Ishikawa (cell line): ENCODE measurements at regions not wholly inside any gene's neighbourhood (a gene's known extent, or its start where the extent isn't known, plus 50 kb on each side); places are given as distances from the start of the nearest gene placed in this dataset.

Source experiments
- CEBPB ChIP-seq: IDR thresholded peaks from 2 replicates; pipeline ENCODE4 v1.6.1; 2012
- CREB1 ChIP-seq: IDR thresholded peaks from 2 replicates; pipeline ENCODE4 v1.6.1; 2012; ENCODE audit warnings: low read depth
- EP300 ChIP-seq: IDR thresholded peaks from 2 replicates; pipeline ENCODE4 v1.6.1; 2012; ENCODE audit warnings: borderline replicate concordance
- FOXM1 ChIP-seq: IDR thresholded peaks from 2 replicates; pipeline ENCODE4 v1.6.1; 2012; ENCODE audit warnings: low read depth, borderline replicate concordance
- NFIC ChIP-seq: IDR thresholded peaks from 2 replicates; pipeline ENCODE4 v1.6.1; 2012
- RAD21 ChIP-seq: IDR thresholded peaks from 2 replicates; pipeline ENCODE4 v1.6.1; 2012; ENCODE audit warnings: low read depth
- TAF1 ChIP-seq: IDR thresholded peaks from 2 replicates; pipeline ENCODE4 v1.6.1; 2012; ENCODE audit warnings: low read depth, mild to moderate bottlenecking
- TCF12 ChIP-seq: IDR thresholded peaks from 2 replicates; pipeline ENCODE4 v1.6.1; 2012; ENCODE audit warnings: low read depth
- TEAD4 ChIP-seq: IDR thresholded peaks from 2 replicates; pipeline ENCODE4 v1.6.1; 2012
- YY1 ChIP-seq: IDR thresholded peaks from 2 replicates; pipeline ENCODE4 v1.6.1; 2012; ENCODE audit warnings: low read depth
- ZBTB7A ChIP-seq: IDR thresholded peaks from 2 replicates; pipeline ENCODE4 v1.6.1; 2012; ENCODE audit warnings: low read depth
- TF ChIP-seq, protein P1 (sequence below): IDR thresholded peaks from 2 replicates; pipeline ENCODE4 v1.6.1; 2012
- TF ChIP-seq, protein P2 (sequence below): IDR thresholded peaks from 2 replicates; pipeline ENCODE4 v1.6.1; 2012; ENCODE audit warnings: low read depth, mild to moderate bottlenecking
- TF ChIP-seq, protein P3 (sequence below): IDR thresholded peaks from 2 replicates; pipeline ENCODE4 v1.6.1; 2012

DNA sequence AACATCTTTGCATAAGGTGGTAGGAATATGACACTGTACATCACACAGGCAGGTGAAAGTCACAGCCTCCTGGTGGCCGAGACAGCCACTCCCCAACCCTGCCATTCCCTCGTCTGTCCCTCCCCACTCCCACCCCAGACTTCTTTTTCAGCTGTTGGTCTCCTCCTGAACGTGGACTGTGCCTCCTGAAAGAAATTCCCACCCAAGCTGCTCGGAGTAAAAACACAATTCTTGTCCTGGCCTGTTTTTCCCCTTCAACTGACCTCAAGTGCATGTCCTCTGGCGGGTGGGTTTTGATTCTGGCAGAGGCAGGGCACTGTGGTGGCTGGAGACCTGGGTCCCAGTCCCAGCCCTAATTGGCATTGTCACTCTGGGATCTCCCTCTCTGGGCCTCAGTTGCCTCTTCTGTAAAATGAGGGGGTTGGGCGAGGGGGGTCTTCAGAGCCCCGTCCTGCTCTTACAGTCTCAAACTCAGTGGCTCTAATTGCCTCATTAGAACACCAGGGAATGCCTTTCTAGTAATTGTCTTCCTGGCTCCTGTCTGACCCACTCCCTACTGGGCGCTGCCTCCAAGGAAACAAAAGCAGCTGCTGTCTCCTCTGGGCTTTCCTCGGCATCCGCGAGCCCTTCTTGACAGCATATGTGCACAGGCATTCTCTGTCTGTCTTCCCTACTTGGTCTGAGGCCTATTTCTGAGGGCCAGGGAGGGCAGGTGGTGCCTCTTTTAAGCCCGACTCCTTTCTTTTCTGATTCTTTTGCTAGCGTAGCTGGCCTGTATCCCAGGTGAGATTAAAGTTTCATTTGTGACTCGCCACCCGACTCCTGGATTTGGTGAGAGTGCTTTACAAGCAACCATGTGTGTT is 186.6 kb upstream of the RMST start:
- TF ChIP-seq TAF1: no peak
- no peak for TF ChIP-seq ZBTB7A
- no peak for TF ChIP-seq EP300
- no peak for TF ChIP-seq YY1
- TF ChIP-seq, protein P1, sequence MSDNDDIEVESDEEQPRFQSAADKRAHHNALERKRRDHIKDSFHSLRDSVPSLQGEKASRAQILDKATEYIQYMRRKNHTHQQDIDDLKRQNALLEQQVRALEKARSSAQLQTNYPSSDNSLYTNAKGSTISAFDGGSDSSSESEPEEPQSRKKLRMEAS: no peak
- no peak for TF ChIP-seq FOXM1
- TF ChIP-seq, protein P2, sequence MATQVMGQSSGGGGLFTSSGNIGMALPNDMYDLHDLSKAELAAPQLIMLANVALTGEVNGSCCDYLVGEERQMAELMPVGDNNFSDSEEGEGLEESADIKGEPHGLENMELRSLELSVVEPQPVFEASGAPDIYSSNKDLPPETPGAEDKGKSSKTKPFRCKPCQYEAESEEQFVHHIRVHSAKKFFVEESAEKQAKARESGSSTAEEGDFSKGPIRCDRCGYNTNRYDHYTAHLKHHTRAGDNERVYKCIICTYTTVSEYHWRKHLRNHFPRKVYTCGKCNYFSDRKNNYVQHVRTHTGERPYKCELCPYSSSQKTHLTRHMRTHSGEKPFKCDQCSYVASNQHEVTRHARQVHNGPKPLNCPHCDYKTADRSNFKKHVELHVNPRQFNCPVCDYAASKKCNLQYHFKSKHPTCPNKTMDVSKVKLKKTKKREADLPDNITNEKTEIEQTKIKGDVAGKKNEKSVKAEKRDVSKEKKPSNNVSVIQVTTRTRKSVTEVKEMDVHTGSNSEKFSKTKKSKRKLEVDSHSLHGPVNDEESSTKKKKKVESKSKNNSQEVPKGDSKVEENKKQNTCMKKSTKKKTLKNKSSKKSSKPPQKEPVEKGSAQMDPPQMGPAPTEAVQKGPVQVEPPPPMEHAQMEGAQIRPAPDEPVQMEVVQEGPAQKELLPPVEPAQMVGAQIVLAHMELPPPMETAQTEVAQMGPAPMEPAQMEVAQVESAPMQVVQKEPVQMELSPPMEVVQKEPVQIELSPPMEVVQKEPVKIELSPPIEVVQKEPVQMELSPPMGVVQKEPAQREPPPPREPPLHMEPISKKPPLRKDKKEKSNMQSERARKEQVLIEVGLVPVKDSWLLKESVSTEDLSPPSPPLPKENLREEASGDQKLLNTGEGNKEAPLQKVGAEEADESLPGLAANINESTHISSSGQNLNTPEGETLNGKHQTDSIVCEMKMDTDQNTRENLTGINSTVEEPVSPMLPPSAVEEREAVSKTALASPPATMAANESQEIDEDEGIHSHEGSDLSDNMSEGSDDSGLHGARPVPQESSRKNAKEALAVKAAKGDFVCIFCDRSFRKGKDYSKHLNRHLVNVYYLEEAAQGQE: no peak
- TF ChIP-seq CEBPB: no peak
- no peak for TF ChIP-seq TEAD4
- no peak for TF ChIP-seq RAD21
- TF ChIP-seq CREB1: no peak
- TF ChIP-seq NFIC: no peak
- no peak for TF ChIP-seq TCF12
- TF ChIP-seq, protein P3, sequence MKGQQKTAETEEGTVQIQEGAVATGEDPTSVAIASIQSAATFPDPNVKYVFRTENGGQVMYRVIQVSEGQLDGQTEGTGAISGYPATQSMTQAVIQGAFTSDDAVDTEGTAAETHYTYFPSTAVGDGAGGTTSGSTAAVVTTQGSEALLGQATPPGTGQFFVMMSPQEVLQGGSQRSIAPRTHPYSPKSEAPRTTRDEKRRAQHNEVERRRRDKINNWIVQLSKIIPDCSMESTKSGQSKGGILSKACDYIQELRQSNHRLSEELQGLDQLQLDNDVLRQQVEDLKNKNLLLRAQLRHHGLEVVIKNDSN: no peak
